ENCODE measurements at regions not wholly inside any gene's neighbourhood (a gene's known extent, or its start where the extent isn't known, plus 50 kb on each side); places are given as distances from the start of the nearest gene placed in this dataset.

DNA sequence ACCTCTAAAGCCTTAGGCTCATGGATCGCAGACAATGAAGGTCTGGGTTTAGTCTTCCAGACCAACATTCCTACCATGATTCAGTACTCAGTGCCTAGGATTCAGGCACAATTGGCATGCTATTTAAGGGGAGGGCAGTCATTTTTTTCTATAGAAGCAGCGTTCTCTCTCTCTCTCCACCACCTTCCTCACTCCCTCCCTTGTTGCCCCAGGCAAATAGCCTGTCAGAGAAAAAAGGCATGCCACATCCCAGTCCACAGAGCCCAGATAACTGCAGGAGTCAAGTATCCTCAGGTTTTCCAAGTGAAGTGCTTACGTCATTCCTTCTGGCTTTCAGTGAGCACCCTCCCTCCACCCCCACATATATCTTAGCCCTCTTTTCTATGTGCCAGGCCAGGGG lies 533.0 kb downstream of the BCOR start:
- H4K20me1 ChIP-seq (ENCODE audit: insufficient read depth) = no peaks in the 10 kb centered on the region
- H3F3A ChIP-seq (ENCODE audit: insufficient read depth, low read length, poor library complexity, severe bottlenecking) = no peaks in the 10 kb centered on the region
- no peak overlapping the region for H2AFZ ChIP-seq (ENCODE audit: low read depth, low read length)
- no peaks in the 10 kb centered on the region for H3K9me3 ChIP-seq (ENCODE audit: low read length)
- no peaks in the 10 kb centered on the region for H3K36me3 ChIP-seq (ENCODE audit: insufficient read depth, low read length)
- no peak overlapping the region for H3K9ac ChIP-seq (ENCODE audit: low read length)
- H3K4me3 ChIP-seq (ENCODE audit: low read length) = no peak overlapping the region
- H3K9me2 ChIP-seq (ENCODE audit: insufficient read depth, low read length) = no peaks in the 10 kb centered on the region
- no peak overlapping the region for H3K27ac ChIP-seq (ENCODE audit: low read length)
- no peak overlapping the region for H3K4me2 ChIP-seq (ENCODE audit: low read length)
- H3K79me2 ChIP-seq (replicated peaks; ENCODE audit: insufficient read depth, low read length) = no peaks in the 10 kb centered on the region
- no peaks in the 10 kb centered on the region for H3K27me3 ChIP-seq (ENCODE audit: insufficient read depth, low read depth, low read length)
- TF ChIP-seq, protein P1, sequence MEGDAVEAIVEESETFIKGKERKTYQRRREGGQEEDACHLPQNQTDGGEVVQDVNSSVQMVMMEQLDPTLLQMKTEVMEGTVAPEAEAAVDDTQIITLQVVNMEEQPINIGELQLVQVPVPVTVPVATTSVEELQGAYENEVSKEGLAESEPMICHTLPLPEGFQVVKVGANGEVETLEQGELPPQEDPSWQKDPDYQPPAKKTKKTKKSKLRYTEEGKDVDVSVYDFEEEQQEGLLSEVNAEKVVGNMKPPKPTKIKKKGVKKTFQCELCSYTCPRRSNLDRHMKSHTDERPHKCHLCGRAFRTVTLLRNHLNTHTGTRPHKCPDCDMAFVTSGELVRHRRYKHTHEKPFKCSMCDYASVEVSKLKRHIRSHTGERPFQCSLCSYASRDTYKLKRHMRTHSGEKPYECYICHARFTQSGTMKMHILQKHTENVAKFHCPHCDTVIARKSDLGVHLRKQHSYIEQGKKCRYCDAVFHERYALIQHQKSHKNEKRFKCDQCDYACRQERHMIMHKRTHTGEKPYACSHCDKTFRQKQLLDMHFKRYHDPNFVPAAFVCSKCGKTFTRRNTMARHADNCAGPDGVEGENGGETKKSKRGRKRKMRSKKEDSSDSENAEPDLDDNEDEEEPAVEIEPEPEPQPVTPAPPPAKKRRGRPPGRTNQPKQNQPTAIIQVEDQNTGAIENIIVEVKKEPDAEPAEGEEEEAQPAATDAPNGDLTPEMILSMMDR (IDR thresholded peaks at IDR 0.05; ENCODE audit: poor library complexity, severe bottlenecking) = no peak
- TF ChIP-seq EZH2 (IDR thresholded peaks at IDR 0.05; ENCODE audit: borderline replicate concordance, insufficient read depth, low read length, poor library complexity, severe bottlenecking) (no peak), TAF1 (IDR thresholded peaks at IDR 0.05; ENCODE audit: low read depth) (no peak)
- TF ChIP-seq, protein P2, sequence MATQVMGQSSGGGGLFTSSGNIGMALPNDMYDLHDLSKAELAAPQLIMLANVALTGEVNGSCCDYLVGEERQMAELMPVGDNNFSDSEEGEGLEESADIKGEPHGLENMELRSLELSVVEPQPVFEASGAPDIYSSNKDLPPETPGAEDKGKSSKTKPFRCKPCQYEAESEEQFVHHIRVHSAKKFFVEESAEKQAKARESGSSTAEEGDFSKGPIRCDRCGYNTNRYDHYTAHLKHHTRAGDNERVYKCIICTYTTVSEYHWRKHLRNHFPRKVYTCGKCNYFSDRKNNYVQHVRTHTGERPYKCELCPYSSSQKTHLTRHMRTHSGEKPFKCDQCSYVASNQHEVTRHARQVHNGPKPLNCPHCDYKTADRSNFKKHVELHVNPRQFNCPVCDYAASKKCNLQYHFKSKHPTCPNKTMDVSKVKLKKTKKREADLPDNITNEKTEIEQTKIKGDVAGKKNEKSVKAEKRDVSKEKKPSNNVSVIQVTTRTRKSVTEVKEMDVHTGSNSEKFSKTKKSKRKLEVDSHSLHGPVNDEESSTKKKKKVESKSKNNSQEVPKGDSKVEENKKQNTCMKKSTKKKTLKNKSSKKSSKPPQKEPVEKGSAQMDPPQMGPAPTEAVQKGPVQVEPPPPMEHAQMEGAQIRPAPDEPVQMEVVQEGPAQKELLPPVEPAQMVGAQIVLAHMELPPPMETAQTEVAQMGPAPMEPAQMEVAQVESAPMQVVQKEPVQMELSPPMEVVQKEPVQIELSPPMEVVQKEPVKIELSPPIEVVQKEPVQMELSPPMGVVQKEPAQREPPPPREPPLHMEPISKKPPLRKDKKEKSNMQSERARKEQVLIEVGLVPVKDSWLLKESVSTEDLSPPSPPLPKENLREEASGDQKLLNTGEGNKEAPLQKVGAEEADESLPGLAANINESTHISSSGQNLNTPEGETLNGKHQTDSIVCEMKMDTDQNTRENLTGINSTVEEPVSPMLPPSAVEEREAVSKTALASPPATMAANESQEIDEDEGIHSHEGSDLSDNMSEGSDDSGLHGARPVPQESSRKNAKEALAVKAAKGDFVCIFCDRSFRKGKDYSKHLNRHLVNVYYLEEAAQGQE (IDR thresholded peaks at IDR 0.05; ENCODE audit: borderline replicate concordance) = no peak

DNA sequence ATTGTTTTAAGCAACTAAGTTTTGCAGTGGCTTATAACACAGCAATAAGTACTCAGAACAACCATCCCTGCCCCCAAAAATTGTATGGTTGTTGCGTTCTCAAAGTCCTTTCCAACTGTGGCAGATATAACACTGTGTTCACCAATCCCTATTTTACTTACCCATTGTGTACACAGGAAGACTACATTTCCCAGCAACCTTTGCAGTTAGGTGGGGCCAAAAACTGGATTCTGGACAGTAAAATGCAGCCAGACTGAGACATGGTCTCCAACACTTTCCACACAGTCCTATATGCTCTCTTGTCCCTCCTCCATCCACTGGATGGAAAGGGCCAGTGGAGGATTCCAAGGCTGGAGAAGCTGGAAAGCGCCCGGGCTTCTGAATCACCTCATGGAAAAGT lies 523.6 kb downstream of the BCOR start:
- Histone ChIP-seq H3K27ac (ENCODE audit: low read length) (no peak overlapping the region), H3K4me2 (ENCODE audit: low read length) (no peak overlapping the region), H4K20me1 (ENCODE audit: insufficient read depth) (no peaks in the 10 kb centered on the region), H3K4me3 (ENCODE audit: low read length) (no peak overlapping the region), H3K36me3 (ENCODE audit: insufficient read depth, low read length) (no peaks in the 10 kb centered on the region), H3K79me2 (replicated peaks; ENCODE audit: insufficient read depth, low read length) (no peaks in the 10 kb centered on the region), H3K9ac (ENCODE audit: low read length) (no peak overlapping the region), H2AFZ (ENCODE audit: low read depth, low read length) (no peak overlapping the region), H3F3A (ENCODE audit: insufficient read depth, low read length, poor library complexity, severe bottlenecking) (no peaks in the 10 kb centered on the region), H3K9me2 (ENCODE audit: insufficient read depth, low read length) (no peaks in the 10 kb centered on the region), H3K27me3 (ENCODE audit: insufficient read depth, low read depth, low read length) (no peaks in the 10 kb centered on the region), H3K9me3 (ENCODE audit: low read length) (no peaks in the 10 kb centered on the region)
- TF ChIP-seq TAF1 (IDR thresholded peaks at IDR 0.05; ENCODE audit: low read depth) (no peak), EP300 (conservative IDR thresholded peaks at IDR 0.05; ENCODE audit: poor library complexity, severe bottlenecking) (no peak), EZH2 (IDR thresholded peaks at IDR 0.05; ENCODE audit: borderline replicate concordance, insufficient read depth, low read length, poor library complexity, severe bottlenecking) (no peak), POLR2AphosphoS5 (IDR thresholded peaks at IDR 0.05) (no peak), MXI1 (conservative IDR thresholded peaks at IDR 0.05; ENCODE audit: poor library complexity, severe bottlenecking) (no peak), SMC3 (conservative IDR thresholded peaks at IDR 0.05; ENCODE audit: poor library complexity) (no peak), RAD21 (conservative IDR thresholded peaks at IDR 0.05) (no peak)
- TF ChIP-seq, protein P2 (IDR thresholded peaks at IDR 0.05; ENCODE audit: borderline replicate concordance) = no peak
- TF ChIP-seq, protein P1 (IDR thresholded peaks at IDR 0.05; ENCODE audit: poor library complexity, severe bottlenecking) = no peak
